ENCODE measurements at regions not wholly inside any gene's neighbourhood (a gene's known extent, or its start where the extent isn't known, plus 50 kb on each side); places are given as distances from the start of the nearest gene placed in this dataset.

DNA sequence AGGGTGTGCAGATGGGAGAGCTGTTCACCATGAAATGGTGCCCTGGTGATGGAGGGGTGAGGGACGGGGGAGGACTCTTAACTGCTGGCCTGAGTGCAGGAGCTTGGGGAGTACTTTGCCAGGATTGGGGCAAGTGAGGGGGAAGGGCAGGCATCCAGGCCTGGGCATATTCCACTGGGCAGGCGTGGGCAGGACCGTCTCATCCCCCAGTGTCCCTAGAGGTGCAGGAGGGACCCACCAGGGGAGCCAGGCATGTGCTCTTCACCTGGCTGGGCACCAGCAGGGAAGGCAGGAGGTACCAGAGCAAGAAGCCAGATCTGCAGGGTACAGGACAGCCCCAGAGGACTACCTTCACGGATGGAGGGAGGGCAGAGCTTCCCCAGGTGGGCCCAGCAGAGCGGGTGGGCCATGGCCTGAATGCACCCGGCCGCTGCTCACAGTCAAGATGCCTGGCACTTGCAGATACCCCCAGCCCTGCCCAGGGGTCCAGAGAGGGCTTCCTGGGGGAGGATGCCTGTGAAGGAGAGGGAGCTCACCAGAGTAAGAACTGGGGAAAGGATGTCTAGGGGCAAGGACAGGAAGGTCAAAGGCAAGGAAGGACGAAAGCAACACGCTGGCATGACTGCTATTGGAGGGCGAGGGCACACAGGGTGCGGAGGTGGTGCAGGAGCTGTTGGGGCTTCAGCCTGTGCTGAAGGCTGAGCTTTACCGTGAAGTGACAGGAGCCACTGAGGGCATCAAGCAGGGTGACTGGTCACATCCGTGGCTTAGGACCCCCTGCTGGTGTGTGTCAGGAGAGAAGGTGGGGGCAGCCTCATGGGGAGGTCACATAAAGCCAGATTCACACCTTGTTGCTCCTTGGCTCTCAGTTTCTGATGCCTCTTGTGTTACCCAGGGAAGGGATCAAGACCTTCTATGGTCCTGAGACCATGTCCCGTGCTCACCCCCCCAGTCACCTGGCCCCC, 68.2 kb upstream of the NKX1-1 start:
- DNase-seq = no peak

DNA sequence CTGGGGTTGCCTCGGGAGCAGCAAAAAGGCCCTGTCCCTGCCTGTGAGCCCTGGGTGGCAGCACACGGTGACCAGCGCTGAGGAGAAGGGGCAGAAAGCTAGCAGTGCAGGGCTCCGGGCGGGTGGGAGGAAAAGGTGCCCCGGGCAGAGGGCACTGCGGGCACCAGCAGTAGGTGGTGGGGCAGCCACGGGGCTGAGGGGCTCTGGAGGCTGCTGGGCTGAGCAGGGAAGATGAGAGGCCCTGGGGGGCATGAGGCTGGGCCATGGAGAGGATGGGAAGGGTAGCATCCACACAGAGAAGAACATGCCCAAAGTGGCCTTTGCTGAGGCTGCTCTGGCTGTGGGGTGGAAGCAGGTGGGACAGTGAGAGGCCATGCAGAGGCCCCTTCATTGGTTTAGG, 67.5 kb upstream of the NKX1-1 start:
- DNase-seq = no peak

DNA sequence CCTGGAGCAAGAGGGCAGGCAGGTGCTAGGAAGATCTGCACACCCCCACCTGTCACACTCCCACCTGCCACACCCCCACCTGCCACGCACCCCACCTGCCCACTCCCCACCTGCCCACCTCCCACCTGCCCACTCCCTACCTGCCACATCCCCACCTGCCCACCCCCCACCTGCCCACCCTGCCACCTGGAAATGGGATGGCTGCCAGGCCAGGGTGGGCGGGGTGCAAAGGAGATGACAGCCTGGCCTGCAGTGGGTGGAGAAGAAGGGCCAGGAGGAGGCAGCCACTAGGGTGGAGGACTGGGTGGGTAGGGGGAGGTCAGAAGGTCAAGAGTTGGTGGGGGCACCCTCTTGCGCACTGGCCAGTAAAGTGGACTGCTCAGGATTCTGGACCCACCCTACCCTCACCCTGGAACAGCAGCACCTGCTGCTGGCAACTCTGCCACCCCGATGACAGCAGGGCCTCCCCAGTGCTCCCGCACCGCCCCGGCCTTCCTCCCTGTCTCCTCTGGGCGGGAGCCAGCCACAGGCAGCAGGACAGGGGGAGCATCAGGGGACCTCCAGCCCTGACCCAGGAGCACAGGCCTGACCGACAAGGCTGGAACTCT, 66.8 kb upstream of the NKX1-1 start:
- DNase-seq = no peak

- no peak for DNase-seq
These were observed 66.0 kb upstream of the NKX1-1 start for GRCh38 chr4:1472148-1472797.

GRCh38 chr4:1471443-1472147, 65.4 kb upstream of the NKX1-1 start:
- DNase-seq = no peak

DNA sequence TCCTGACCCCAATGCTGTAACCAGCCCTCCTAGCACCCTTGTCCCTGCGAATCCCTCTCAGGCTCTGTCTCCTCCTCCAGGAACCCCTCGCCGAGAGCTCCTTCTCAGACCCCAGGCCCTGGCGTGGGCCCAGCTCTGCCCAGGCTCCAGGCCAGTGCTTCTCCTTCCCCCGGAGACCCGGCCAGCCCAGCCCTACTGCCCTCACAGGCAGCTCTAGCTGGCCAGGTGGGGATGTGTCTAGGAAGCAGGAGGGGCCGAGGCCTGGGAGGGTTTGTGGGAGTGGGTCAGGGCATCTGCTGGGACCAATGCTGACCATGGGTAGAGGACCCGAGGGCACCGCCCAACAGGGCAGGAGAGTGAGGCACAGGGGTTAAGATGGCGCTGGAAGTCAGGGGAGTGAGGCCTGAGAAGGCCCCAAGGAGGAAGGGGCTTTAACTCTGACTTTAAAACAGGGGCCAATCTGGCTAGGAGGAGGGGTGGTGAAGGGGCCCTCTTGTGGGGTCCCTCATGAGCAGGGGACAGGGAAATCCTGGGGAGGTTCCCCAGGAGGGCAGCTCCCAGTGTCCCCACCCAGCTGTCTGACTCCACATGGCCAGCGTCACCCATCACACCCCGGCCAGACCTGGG, 64.7 kb upstream of the NKX1-1 start:
- DNase-seq = no peak

DNA sequence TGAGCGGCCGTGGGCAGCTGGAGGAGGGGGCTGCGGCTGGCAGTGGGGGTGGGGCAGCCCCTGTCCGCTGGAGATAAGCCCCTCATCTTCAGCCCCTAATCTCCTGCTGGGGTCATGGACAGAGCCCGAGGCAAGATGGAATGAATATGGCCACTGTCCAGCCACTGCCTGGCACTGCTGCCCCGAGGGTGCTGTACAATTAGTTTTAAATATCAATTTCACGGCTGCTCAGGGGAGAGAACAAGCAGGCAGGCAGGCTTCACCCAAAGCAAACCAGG, 64.1 kb upstream of the NKX1-1 start:
- no peak for DNase-seq

GRCh38 chr4:1469607-1470392, 63.6 kb upstream of the NKX1-1 start:
- no peak for DNase-seq

- DNase-seq = no peak
These were observed 62.8 kb upstream of the NKX1-1 start for GRCh38 chr4:1469043-1469442.

DNA sequence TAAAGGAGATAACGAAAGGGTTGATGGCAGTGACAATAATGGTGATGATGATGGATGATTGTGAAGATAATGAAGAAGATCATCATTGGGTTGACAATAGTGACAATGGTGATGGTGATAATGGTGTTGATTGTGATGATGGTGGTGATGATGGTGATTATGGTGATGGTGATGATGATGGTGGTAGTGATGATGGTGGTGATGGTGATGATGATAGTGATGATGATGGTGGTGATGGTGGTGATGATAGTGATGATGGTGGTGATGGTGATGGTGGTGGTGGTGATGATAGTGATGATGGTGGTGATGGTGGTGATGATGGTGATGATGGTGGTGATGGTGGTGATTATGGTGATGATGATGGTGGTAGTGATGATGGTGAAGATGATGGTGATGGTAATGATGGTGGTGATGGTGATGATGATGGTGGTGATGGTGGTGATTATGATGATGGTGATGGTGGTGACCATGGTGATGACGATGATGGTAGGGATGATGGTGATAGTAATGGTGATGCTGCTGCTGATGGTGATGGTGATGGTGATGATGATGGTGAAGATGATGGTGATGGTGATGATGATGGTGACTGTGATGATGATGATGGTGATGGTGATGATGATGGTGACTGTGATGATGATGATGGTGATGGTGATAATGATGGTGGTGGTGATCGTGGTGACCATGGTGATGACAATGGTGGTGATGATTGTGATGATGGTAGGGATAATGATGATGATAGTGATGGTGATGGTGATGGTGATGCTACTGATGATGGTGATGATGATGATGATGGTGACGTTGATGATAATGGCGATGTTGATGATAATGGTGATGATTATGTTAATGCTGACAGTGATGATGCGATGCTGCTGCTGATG, 61.6 kb upstream of the NKX1-1 start:
- no peak for DNase-seq

- no peak for DNase-seq
These were observed 60.6 kb upstream of the NKX1-1 start for GRCh38 chr4:1466863-1467165.

GRCh38 chr4:1466034-1466862, 60.0 kb upstream of the NKX1-1 start:
- no peak for DNase-seq

DNA sequence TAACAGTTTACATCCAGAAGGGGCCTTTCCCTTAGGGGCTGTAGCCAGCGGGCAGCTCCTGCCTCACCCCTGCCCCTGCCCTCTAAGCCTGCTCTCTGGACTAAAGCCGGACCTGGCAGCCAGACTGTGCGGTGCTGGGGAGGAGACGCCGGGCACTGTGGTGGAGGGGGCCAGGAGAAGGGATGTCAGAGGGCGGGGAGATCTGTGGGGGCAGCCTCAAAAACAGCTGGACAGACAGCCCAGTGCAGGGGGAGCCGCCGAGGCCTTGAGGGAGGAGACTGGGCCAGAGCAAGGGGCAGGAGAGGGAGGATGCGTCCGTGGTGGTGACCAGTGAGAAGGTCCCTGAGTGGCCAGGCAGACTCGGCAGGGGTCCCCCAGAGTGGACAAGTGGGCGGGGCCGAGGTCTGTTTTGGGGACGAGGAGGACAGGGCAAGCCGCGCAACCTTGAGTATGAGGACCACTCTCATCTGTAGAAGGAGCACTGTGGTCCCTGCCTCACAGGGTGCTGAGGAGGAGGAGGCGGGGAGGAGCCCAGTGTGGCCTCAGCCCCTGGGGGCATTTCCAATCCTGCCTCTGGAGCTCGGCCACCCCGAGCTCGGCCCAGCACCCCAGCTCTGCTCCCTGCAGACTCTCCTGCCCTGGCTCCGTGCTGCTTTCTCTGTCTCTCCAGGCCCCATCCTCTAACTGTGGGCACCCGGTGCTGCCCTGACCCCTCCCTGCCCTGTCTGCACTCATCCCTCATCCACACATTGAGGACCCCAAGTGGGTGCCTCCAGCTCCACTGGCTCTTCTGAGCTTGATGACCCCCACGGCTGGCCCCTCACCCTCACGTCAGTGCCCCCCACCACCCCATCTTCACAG, 59.2 kb upstream of the NKX1-1 start:
- no peak for DNase-seq

DNA sequence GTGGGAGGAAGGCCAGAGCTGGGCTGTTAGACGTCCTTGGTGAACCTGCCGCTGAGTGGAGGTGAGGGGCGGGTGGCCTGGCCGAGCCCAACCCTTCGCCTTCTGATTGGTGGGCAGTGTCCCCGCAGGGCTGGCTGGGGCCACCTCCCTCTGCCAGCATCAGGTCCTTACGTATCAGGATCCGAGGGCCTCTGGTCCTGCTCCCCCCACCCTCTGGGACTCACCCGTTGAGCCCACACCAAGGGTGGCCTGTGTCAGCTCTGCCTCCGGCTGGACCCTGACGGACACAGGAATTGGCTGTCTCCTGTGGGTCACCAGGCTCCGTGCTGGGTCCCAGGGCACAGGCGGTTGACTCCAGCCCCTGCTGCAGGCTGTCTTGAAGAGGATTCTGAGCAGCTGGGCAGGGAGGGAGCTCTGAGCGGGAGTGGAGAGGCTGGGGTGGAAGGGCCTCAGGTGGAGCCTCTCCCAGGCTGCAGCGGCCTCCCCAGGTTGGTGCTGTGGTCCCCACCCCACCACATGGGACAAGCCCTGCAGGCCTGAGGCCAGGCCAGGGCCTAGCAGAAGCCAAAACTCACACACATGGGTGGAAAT, 58.4 kb upstream of the NKX1-1 start:
- DNase-seq = no peak

- no peak for DNase-seq
These were observed 57.8 kb upstream of the NKX1-1 start for GRCh38 chr4:1463927-1464540.

DNA sequence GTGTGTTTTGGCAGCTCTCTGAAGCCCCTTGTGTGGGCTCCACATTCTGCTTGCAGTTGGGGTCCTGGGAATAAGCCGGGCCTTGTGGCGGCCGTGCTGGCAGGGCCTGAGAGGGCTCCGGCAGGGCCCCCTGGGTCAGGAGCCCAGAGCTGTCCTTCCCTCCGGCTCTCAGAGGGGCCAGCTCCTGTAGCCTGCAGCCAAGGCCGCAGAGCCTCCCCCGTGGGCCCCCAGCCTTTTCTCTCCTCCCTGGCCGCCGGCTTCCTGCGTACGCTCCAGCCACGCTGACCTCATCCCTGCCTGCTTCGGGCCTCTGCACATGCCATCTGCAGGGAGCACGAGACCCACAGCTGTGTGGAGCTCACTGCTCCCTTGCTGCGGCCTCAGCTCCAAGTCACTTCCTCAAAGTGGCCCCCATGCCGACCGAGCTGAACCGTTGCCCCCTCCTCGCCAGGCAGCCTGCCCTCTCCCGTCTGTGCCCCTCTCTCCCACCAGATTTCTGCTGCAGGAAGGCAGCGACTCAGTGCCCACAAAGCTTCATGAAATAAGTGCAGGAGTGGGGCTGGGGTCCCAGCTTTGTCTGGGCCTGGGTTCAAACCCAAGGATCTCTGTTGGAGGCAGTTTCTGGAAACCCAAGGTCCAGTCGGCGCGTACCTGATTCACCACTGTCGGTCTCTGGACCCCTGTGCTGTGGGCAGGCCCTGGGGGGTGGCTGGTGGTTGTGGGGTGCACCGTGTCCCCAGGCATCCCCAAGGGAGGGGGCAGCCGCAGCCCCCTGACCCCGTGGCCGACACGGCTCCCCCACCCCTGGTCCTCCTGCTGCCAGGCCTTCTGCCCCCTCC, 57.1 kb upstream of the NKX1-1 start:
- DNase-seq = no peak

DNA sequence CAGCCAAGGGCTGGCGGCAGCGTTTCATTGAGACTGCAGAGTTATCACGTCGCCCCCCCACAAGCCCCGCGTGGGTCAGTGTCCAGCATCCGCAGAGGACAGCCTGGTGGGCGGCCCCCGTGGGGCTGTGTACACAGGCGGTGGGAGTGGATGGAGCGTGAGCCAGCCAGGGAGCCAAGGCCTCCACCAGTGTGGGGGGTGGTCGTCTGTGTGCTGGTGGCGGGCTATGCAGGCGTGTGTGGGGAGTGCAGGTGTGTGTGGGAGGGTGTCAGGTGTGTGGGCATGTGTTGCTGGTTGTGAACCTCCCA, 56.5 kb upstream of the NKX1-1 start:
- DNase-seq = no peak

All from T-helper 1 cell (primary cell).